H9 (cell line): ENCODE measurements at regions not wholly inside any gene's neighbourhood (a gene's known extent, or its start where the extent isn't known, plus 50 kb on each side); places are given as distances from the start of the nearest gene placed in this dataset.

Experiments
- DNase-seq: peaks from one replicate; pipeline ENCODE4 v3.0.0-alpha.2; 2017
- H2AFZ ChIP-seq: one replicate; pipeline ENCODE4 v1.6.1; 2013; ENCODE audit warnings: mild to moderate bottlenecking, low read length, control low read depth, moderate library complexity
- H2AK5ac ChIP-seq: 2 replicates; pipeline ENCODE4 v1.6.1; 2013; ENCODE audit warnings: low read length, control low read depth, mixed read lengths; ENCODE audit not compliant: insufficient read length
- H2BK120ac ChIP-seq: one replicate; pipeline ENCODE4 v1.6.1; 2013; ENCODE audit warnings: low read depth, mild to moderate bottlenecking, low read length, control low read depth, inconsistent platforms; ENCODE audit not compliant: poor library complexity, severe bottlenecking
- H2BK12ac ChIP-seq: 2 replicates; pipeline ENCODE4 v1.6.1; 2013; ENCODE audit warnings: low read length, control low read depth, mixed read lengths, low read depth; ENCODE audit not compliant: insufficient read length
- H2BK15ac ChIP-seq: 2 replicates; pipeline ENCODE4 v1.6.1; 2013; ENCODE audit warnings: low read depth, low read length, control low read depth
- H2BK20ac ChIP-seq: one replicate; pipeline ENCODE4 v1.6.1; 2013; ENCODE audit warnings: low read depth, mild to moderate bottlenecking, low read length, control low read depth, inconsistent platforms; ENCODE audit not compliant: poor library complexity, severe bottlenecking
- H2BK5ac ChIP-seq: 2 replicates; pipeline ENCODE4 v1.6.1; 2013; ENCODE audit warnings: low read length, control low read depth, mixed read lengths; ENCODE audit not compliant: insufficient read length
- H3K14ac ChIP-seq: 2 replicates; pipeline ENCODE4 v1.6.1; 2013; ENCODE audit warnings: low read length, control low read depth; ENCODE audit not compliant: insufficient read depth
- H3K18ac ChIP-seq: 2 replicates; pipeline ENCODE4 v1.6.1; 2013; ENCODE audit warnings: low read depth, mild to moderate bottlenecking, mixed read lengths, low read length, control low read depth; ENCODE audit not compliant: insufficient read length
- H3K23ac ChIP-seq: 2 replicates; pipeline ENCODE4 v1.6.1; 2013; ENCODE audit warnings: low read length, control low read depth, mixed read lengths, low read depth; ENCODE audit not compliant: insufficient read length
- H3K23me2 ChIP-seq: 2 replicates; pipeline ENCODE4 v1.6.1; 2013; ENCODE audit warnings: low read depth, mild to moderate bottlenecking, mixed read lengths, low read length, control low read depth; ENCODE audit not compliant: insufficient read length, poor library complexity, severe bottlenecking
- H3K27ac ChIP-seq: 2 replicates; pipeline ENCODE4 v1.5.1; 2013; ENCODE audit warnings: low read length, control low read depth, mixed read lengths, low read depth; ENCODE audit not compliant: insufficient read length
- H3K27me3 ChIP-seq: 2 replicates; pipeline ENCODE4 v1.6.1; 2013; ENCODE audit warnings: low read length, control low read depth, inconsistent platforms; ENCODE audit not compliant: insufficient read depth
- H3K4ac ChIP-seq: 2 replicates; pipeline ENCODE4 v1.6.1; 2013; ENCODE audit warnings: low read depth, mild to moderate bottlenecking, control low read depth, inconsistent platforms, low read length, moderate library complexity
- H3K4me1 ChIP-seq: 2 replicates; pipeline ENCODE4 v1.6.1; 2013; ENCODE audit warnings: low read length, control low read depth, inconsistent platforms; ENCODE audit not compliant: insufficient read depth
- H3K4me2 ChIP-seq: 2 replicates; pipeline ENCODE4 v1.6.1; 2013; ENCODE audit warnings: low read length, control low read depth, mixed read lengths; ENCODE audit not compliant: insufficient read length, insufficient read depth
- H3K56ac ChIP-seq: 2 replicates; pipeline ENCODE4 v1.6.1; 2013; ENCODE audit warnings: low read depth, mild to moderate bottlenecking, mixed read lengths, low read length, control low read depth; ENCODE audit not compliant: insufficient read length
- H3K79me1 ChIP-seq: 2 replicates; pipeline ENCODE4 v1.6.1; 2013; ENCODE audit warnings: low read depth, mild to moderate bottlenecking, moderate library complexity, low read length, control low read depth, inconsistent platforms; ENCODE audit not compliant: insufficient read depth, poor library complexity, severe bottlenecking
- H3K79me2 ChIP-seq: 2 replicates; pipeline ENCODE4 v1.6.1; 2013; ENCODE audit warnings: low read length, control low read depth, inconsistent platforms; ENCODE audit not compliant: insufficient read depth
- H3K9ac ChIP-seq: 2 replicates; pipeline ENCODE4 v1.6.1; 2013; ENCODE audit warnings: low read length, control low read depth, mixed read lengths; ENCODE audit not compliant: insufficient read length; ENCODE audit errors: extremely low read depth
- H3K9me3 ChIP-seq: one replicate; pipeline ENCODE4 v1.6.1; 2013; ENCODE audit warnings: low read depth, low read length, inconsistent platforms; ENCODE audit not compliant: control insufficient read depth
- H3T11ph ChIP-seq: one replicate; pipeline ENCODE4 v1.6.1; 2013; ENCODE audit warnings: mild to moderate bottlenecking, low read length, control low read depth, inconsistent platforms
- H4K20me1 ChIP-seq: one replicate; pipeline ENCODE4 v1.6.1; 2013; ENCODE audit not compliant: control insufficient read depth, insufficient read length, insufficient read depth
- H4K5ac ChIP-seq: 2 replicates; pipeline ENCODE4 v1.6.1; 2013; ENCODE audit warnings: low read depth, mild to moderate bottlenecking, mixed read lengths, low read length, control low read depth; ENCODE audit not compliant: insufficient read length
- H4K8ac ChIP-seq: replicated peaks from 2 replicates; pipeline ENCODE4 v1.6.1; 2013; ENCODE audit warnings: low read length, control low read depth, mixed read lengths, low read depth; ENCODE audit not compliant: insufficient read length
- H4K91ac ChIP-seq: 2 replicates; pipeline ENCODE4 v1.6.1; 2013; ENCODE audit warnings: low read depth, mild to moderate bottlenecking, moderate library complexity, mixed read lengths, low read length, control low read depth; ENCODE audit not compliant: insufficient read length
- H3K27ac Mint-ChIP-seq, 3 experiments: 2 replicates in 2 of 3; 3 replicates in 1 of 3; pipeline ENCODE4 v1.8.0; 2020 to 2021; ENCODE audit warnings: mixed read lengths in 3 of 3, mild to moderate bottlenecking in 1 of 3, moderate library complexity in 1 of 3
- H3K27me3 Mint-ChIP-seq: 2 replicates; pipeline ENCODE4 v1.8.0; 2021; ENCODE audit warnings: low read depth, mild to moderate bottlenecking, moderate library complexity, mixed read lengths
- H3K36me3 Mint-ChIP-seq, 3 experiments: 2 replicates in 2 of 3; 3 replicates in 1 of 3; pipeline ENCODE4 v1.8.0; 2020 to 2021; ENCODE audit warnings: low read depth in 3 of 3, mixed read lengths in 3 of 3; ENCODE audit not compliant: insufficient read depth in 1 of 3
- H3K4me1 Mint-ChIP-seq, 2 experiments: 2 replicates each; pipeline ENCODE4 v1.8.0; 2020; ENCODE audit warnings: mixed read lengths in 2 of 2
- H3K4me3 Mint-ChIP-seq, 2 experiments: 2 replicates in 1 of 2; 3 replicates in 1 of 2; pipeline ENCODE4 v1.8.0; 2020 to 2021; ENCODE audit warnings: mild to moderate bottlenecking in 2 of 2, mixed read lengths in 2 of 2, moderate library complexity in 1 of 2
- H3K9me3 Mint-ChIP-seq, 2 experiments: 2 replicates in 1 of 2; 3 replicates in 1 of 2; pipeline ENCODE4 v1.8.0; 2020; ENCODE audit warnings: mild to moderate bottlenecking in 2 of 2, mixed read lengths in 2 of 2, moderate library complexity in 1 of 2
- CTCF ChIP-seq: fragments of 200-600 bp; sonication (generic); conservative IDR thresholded peaks from 3 replicates; pipeline ENCODE4 v1.8.0; 2021; ENCODE audit warnings: antibody characterized with exemption, mild to moderate bottlenecking
- WGBS: extraction: QIAGEN DNeasy Blood & Tissue Kit; methylation state at CpG from one replicate; pipeline ENCODE4 v1.1.7; 2013; ENCODE audit warnings: missing lambda C conversion rate, low lambda C conversion rate, mixed read lengths; ENCODE audit not compliant: insufficient read length; ENCODE audit errors: extremely low coverage; 5-methylcytosine and 5-hydroxymethylcytosine counted together

GRCh38 chr1:212513586-212513985 is 80.9 kb downstream of the NENF start:
- no peak overlapping the region for H2BK15ac ChIP-seq
- H3K18ac ChIP-seq, result no peak overlapping the region
- H4K5ac ChIP-seq, result no peak overlapping the region
- H3K4me2 ChIP-seq, result no peak overlapping the region
- no CpG with 5 or more reads among the region's 11 CpGs for WGBS
- no peak overlapping the region for H2BK12ac ChIP-seq
- no peak overlapping the region for H4K8ac ChIP-seq
- H2BK5ac ChIP-seq, result no peak overlapping the region
- no peak overlapping the region for H3T11ph ChIP-seq
- H3K27ac ChIP-seq, result no peak overlapping the region
- 0 out of 2 replicates have a peak, but pooled peaks cover 3% of the 10 kb centered on the region for H3K4me1 ChIP-seq
- Mint-ChIP-seq H3K36me3 (no peaks in the 10 kb centered on the region), H3K27ac (no peak overlapping the region; a peak in 1 of 7 replicates), H3K9me3 (no peaks in the 10 kb centered on the region; a peak in 1 of 5 replicates), H3K27me3 (peaks cover 22% of the 10 kb centered on the region), H3K4me3 (no peak overlapping the region), H3K4me1 (peaks cover 16 to 24% of the 10 kb centered on the region in 2 experiments)
- H3K56ac ChIP-seq, result no peak overlapping the region
- H3K4ac ChIP-seq, result no peak overlapping the region
- no peak overlapping the region for H3K14ac ChIP-seq
- no peaks in the 10 kb centered on the region for H3K79me1 ChIP-seq
- H3K9me3 ChIP-seq, result no peaks in the 10 kb centered on the region
- H2AFZ ChIP-seq, result no peak overlapping the region
- H2BK20ac ChIP-seq, result no peak overlapping the region
- no peaks in the 10 kb centered on the region; the same call in 1 of the 2 replicates for H3K27me3 ChIP-seq
- no peak for TF ChIP-seq CTCF
- H3K23ac ChIP-seq, result no peak overlapping the region
- H4K91ac ChIP-seq, result no peak overlapping the region
- H2BK120ac ChIP-seq, result no peak overlapping the region
- no peak for DNase-seq
- H3K9ac ChIP-seq, result no peak overlapping the region
- no peaks in the 10 kb centered on the region for H3K79me2 ChIP-seq
- no peak overlapping the region for H2AK5ac ChIP-seq
- H3K23me2 ChIP-seq, result no peaks in the 10 kb centered on the region
- H4K20me1 ChIP-seq, result no peaks in the 10 kb centered on the region
